GM21367 (cell line): ENCODE measurements at regions not wholly inside any gene's neighbourhood (a gene's known extent, or its start where the extent isn't known, plus 50 kb on each side); places are given as distances from the start of the nearest gene placed in this dataset.

Experiments used
- ATAC-seq: cut with Tn5 transposase; IDR thresholded peaks from one replicate; pipeline ENCODE4 v1.9.1; 2021; ENCODE audit not compliant: unreplicated experiment

GRCh38 chr2:8543383-8544170, 138.3 kb upstream of the ID2 start:
- peak; percentile 62 for ATAC-seq

GRCh38 chr2:8544171-8544785, 137.6 kb upstream of the ID2 start:
- ATAC-seq = no peak

- peak; percentile 52 for ATAC-seq
Observed at GRCh38 chr2:8544786-8545694, 136.8 kb upstream of the ID2 start.

GRCh38 chr2:8545695-8546611, 135.9 kb upstream of the ID2 start:
- ATAC-seq = no peak

- ATAC-seq = no peak
Observed at GRCh38 chr2:8546612-8547283, 135.1 kb upstream of the ID2 start.

GRCh38 chr2:8547284-8548064, 134.4 kb upstream of the ID2 start:
- no peak for ATAC-seq

GRCh38 chr2:8548065-8548618, 133.7 kb upstream of the ID2 start:
- no peak for ATAC-seq

GRCh38 chr2:8548619-8549150, 133.2 kb upstream of the ID2 start:
- no peak for ATAC-seq

- ATAC-seq = no peak
Observed at GRCh38 chr2:8549273-8549922, 132.5 kb upstream of the ID2 start.

GRCh38 chr2:8549942-8550341, 131.9 kb upstream of the ID2 start:
- no peak for ATAC-seq

GRCh38 chr2:8550481-8550880, 131.4 kb upstream of the ID2 start:
- ATAC-seq = no peak

GRCh38 chr2:8550937-8551621, 130.8 kb upstream of the ID2 start:
- no peak for ATAC-seq

- ATAC-seq = peak; percentile 56
Observed at GRCh38 chr2:8551622-8552074, 130.2 kb upstream of the ID2 start.

GRCh38 chr2:8552293-8552801, 129.5 kb upstream of the ID2 start:
- ATAC-seq = no peak

GRCh38 chr2:8553643-8554042, 128.2 kb upstream of the ID2 start:
- no peak for ATAC-seq

- ATAC-seq = no peak
Observed at GRCh38 chr2:8554296-8554806, 127.5 kb upstream of the ID2 start.

GRCh38 chr2:8555543-8555942, 126.3 kb upstream of the ID2 start:
- ATAC-seq = no peak
